GM12878 (cell line): ENCODE measurements at regions not wholly inside any gene's neighbourhood (a gene's known extent, or its start where the extent isn't known, plus 50 kb on each side); places are given as distances from the start of the nearest gene placed in this dataset.

Source experiments
- ATAC-seq: fragments of 200-7000 bp; cut with Tn5 transposase; 3 replicates; pipeline ENCODE4 v1.9.1; 2020; ENCODE audit warnings: mild to moderate bottlenecking, moderate library complexity
- BruUV-seq: library from RNA; stranded (reverse); fragments of 400-500 nt; replicated peaks from 2 replicates; lab custom pipeline; 2021; lab: Mats Ljungman, UMichigan
- CTCF ChIA-PET: fragments of 300-600 bp; sonication (Branson Sonifier 250); formaldehyde crosslinking; extraction: SDS; loops from one replicate; lab custom pipeline; 2021; ENCODE audit warnings: inconsistent platforms; lab: Yijun Ruan, JAX
- POLR2A ChIA-PET: fragments of 350-600 bp; formaldehyde crosslinking; extraction: SDS; loops from one replicate; lab custom pipeline; 2021; ENCODE audit warnings: inconsistent platforms; lab: Charles Lee
- RAD21 ChIA-PET: fragments of 300-600 bp; sonication (Branson Sonifier 250); formaldehyde crosslinking; loops from one replicate; lab custom pipeline; 2023; ENCODE audit warnings: antibody characterized with exemption; ENCODE audit not compliant: unreplicated experiment; lab: Charles Lee
- SMC1A ChIA-PET: fragments of 300-600 bp; sonication (Branson Sonifier 250); formaldehyde crosslinking; loops from one replicate; lab custom pipeline; 2023; ENCODE audit not compliant: unreplicated experiment, uncharacterized antibody; lab: Charles Lee
- DNase-seq: peaks from one replicate; pipeline ENCODE4 v3.0.0-alpha.2; 2011; ENCODE audit warnings: low read depth, low spot score
- FAIRE-seq: peaks from 3 replicates; lab custom pipeline; 2011; peaks lifted over from hg19 to GRCh38; lab: Jason Lieb, UNC
- H2AFZ ChIP-seq: 2 replicates; pipeline ENCODE4 v1.6.0; 2011; ENCODE audit warnings: low read depth, low read length, control low read depth; ENCODE audit not compliant: control insufficient read depth
- H3K27ac ChIP-seq: 2 replicates; pipeline ENCODE4 v1.5.1; 2011; ENCODE audit warnings: control low read depth; ENCODE audit not compliant: control insufficient read depth, insufficient read depth
- H3K27me3 ChIP-seq, 2 experiments: replicated peaks in 1 of 2; 2 replicates each; pipeline versions ENCODE4 v1.6.0 to v1.6.1; 2011; ENCODE audit warnings: low read length in 1 of 2; ENCODE audit not compliant: control insufficient read depth in 2 of 2, insufficient read depth in 2 of 2
- H3K36me3 ChIP-seq, 2 experiments: 2 replicates each; pipeline ENCODE4 v1.5.1; 2011; ENCODE audit warnings: low read length in 1 of 2; ENCODE audit not compliant: control insufficient read depth in 2 of 2, insufficient read depth in 2 of 2
- H3K4me1 ChIP-seq: 2 replicates; pipeline ENCODE4 v1.6.1; 2011; ENCODE audit warnings: mild to moderate bottlenecking, low read length, moderate library complexity, mixed read lengths; ENCODE audit not compliant: control insufficient read depth, insufficient read depth
- H3K4me2 ChIP-seq: 2 replicates; pipeline ENCODE4 v1.6.0; 2011; ENCODE audit warnings: control low read depth; ENCODE audit not compliant: control insufficient read depth, insufficient read depth
- H3K4me3 ChIP-seq: fragments of 200-600 bp; sonication (generic); 2 replicates; pipeline ENCODE4 v1.5.1; 2016
- H3K79me2 ChIP-seq: 2 replicates; pipeline ENCODE4 v1.6.0; 2011; ENCODE audit warnings: low read length; ENCODE audit not compliant: control insufficient read depth, insufficient read depth
- H3K9ac ChIP-seq: 2 replicates; pipeline ENCODE4 v1.8.0; 2011; ENCODE audit warnings: low read length, control low read depth, mixed read lengths; ENCODE audit not compliant: control insufficient read depth, insufficient read depth
- H3K9me3 ChIP-seq: replicated peaks from 3 replicates; pipeline ENCODE4 v1.5.1; 2011; ENCODE audit warnings: mild to moderate bottlenecking, low read length; ENCODE audit not compliant: control insufficient read depth, insufficient read depth
- H4K20me1 ChIP-seq: 2 replicates; pipeline ENCODE4 v1.6.0; 2011; ENCODE audit not compliant: control insufficient read depth, insufficient read depth
- CHD1 ChIP-seq: IDR thresholded peaks from 2 replicates; pipeline ENCODE4 v1.6.1; 2012; ENCODE audit warnings: low read depth, low read length, improper control_type of control experiment
- RBBP5 ChIP-seq: fragments of 200-600 bp; sonication (generic); conservative IDR thresholded peaks from 2 replicates; pipeline ENCODE4 v1.6.1; 2016
- SKIL ChIP-seq: fragments of 450-650 bp; IDR thresholded peaks from 2 replicates; pipeline ENCODE4 v1.6.1; 2017; ENCODE audit warnings: mild to moderate bottlenecking, low read depth, inconsistent platforms; ENCODE audit not compliant: poor library complexity, severe bottlenecking
- SMC3 ChIP-seq: IDR thresholded peaks from 2 replicates; pipeline ENCODE4 v1.6.1; 2011; ENCODE audit warnings: low read length, improper control_type of control experiment, borderline replicate concordance
- ZSCAN29 ChIP-seq: fragments of 450-650 bp; IDR thresholded peaks from 2 replicates; pipeline ENCODE4 v1.6.1; 2017; ENCODE audit warnings: mild to moderate bottlenecking, moderate library complexity
- WGBS: methylation state at CpG from one replicate; pipeline ENCODE4 v1.1.6; 2016; ENCODE audit warnings: low lambda C conversion rate; ENCODE audit not compliant: insufficient replicate concordance, insufficient coverage; ENCODE audit errors: missing lambda C conversion rate; 5-methylcytosine and 5-hydroxymethylcytosine counted together
- in situ Hi-C: fragments of 300-500 bp; cut with MboI; formaldehyde crosslinking; loops from 9 replicates; pipeline ENCODE4 v1.14.3; 2018; ENCODE audit warnings: mixed read lengths
- intact Hi-C: fragments of 100-400 bp; cut with micrococcal nuclease; formaldehyde crosslinking; loops from one replicate; pipeline ENCODE4 v1.14.2; 2022; ENCODE audit not compliant: unreplicated experiment
- TF ChIP-seq, protein P1 (sequence below): fragments of 450-650 bp; IDR thresholded peaks from 2 replicates; pipeline ENCODE4 v1.6.1; 2017; ENCODE audit warnings: borderline replicate concordance

DNA sequence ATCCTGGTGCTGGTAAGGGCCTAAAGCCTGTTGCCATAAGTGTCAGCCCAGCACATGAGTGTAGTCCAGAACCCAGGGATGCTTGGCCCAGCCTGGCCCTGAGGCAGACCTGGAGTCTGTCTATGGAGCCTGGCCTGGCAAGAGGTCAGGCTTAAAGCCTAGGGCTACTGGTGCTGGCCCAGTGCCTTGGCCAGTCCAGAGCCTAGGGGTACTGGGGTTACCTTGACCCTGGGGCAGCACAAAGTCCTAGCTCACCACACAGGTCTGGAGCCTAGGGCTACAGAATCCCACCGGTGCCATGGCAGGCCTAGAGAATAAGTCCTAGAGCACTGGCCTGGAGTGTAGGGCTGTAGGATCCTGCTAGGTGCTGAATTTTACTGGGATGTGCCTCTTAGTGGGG, 393.8 kb downstream of the MAGEE1 start:
- ATAC-seq (no peak), FAIRE-seq (no peak), DNase-seq (no peak)
- H3K79me2 ChIP-seq = no peaks in the 10 kb centered on the region
- ChIA-PET POLR2A (no interaction called here), RAD21 (no interaction called here), SMC1A (no interaction called here), CTCF (no interaction called here)
- no peak overlapping the region for H3K4me2 ChIP-seq
- no TSS peak for BruUV-seq
- no peaks in the 10 kb centered on the region for H4K20me1 ChIP-seq
- H3K36me3 ChIP-seq = no peaks in the 10 kb centered on the region
- in situ Hi-C loops = no loop called here
- TF ChIP-seq, protein P1, sequence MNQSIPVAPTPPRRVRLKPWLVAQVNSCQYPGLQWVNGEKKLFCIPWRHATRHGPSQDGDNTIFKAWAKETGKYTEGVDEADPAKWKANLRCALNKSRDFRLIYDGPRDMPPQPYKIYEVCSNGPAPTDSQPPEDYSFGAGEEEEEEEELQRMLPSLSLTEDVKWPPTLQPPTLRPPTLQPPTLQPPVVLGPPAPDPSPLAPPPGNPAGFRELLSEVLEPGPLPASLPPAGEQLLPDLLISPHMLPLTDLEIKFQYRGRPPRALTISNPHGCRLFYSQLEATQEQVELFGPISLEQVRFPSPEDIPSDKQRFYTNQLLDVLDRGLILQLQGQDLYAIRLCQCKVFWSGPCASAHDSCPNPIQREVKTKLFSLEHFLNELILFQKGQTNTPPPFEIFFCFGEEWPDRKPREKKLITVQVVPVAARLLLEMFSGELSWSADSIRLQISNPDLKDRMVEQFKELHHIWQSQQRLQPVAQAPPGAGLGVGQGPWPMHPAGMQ = no peak
- TF ChIP-seq CHD1 (no peak), RBBP5 (no peak), ZSCAN29 (no peak), SKIL (no peak), SMC3 (no peak)
- H3K27me3 ChIP-seq = no peaks in the 10 kb centered on the region
- 84% methylated on average over 1 of the region's 1 CpG for WGBS
- no peak overlapping the region for H3K27ac ChIP-seq
- H3K9me3 ChIP-seq = no peaks in the 10 kb centered on the region
- no peak overlapping the region for H3K9ac ChIP-seq
- H2AFZ ChIP-seq = no peak overlapping the region
- no peak overlapping the region for H3K4me3 ChIP-seq
- intact Hi-C loops = no loop called here
- H3K4me1 ChIP-seq = no peaks in the 10 kb centered on the region
